ENCODE measurements at regions not wholly inside any gene's neighbourhood (a gene's known extent, or its start where the extent isn't known, plus 50 kb on each side); places are given as distances from the start of the nearest gene placed in this dataset.

DNA sequence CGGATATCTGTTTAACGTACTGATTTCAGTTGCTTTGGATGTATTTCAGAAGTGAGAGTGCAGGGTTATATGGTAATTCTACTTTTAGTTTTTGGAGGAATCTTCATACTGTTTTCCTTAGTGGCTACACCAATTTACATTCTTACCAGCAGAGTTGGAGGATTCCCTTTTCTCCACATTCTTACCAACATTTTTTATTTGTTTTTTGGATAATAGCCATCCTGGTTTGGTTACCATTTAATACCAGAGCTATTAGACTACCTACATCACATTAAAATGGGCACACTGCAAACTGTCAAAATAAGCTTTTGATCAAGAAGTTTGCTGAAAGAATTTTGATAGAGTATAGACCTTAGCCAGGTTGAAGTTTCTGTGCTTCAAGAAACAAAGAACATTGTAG lies 217.2 kb upstream of the CFAP20DC start:
- no peak for TF ChIP-seq CTCF (IDR thresholded peaks at IDR 0.05 in 2 of 3, conservative IDR thresholded peaks at IDR 0.05 in 1 of 3; ENCODE audit: control insufficient read depth in 2 of 3, extremely low read depth in 1 of 3, insufficient read depth in 1 of 3, low read depth in 3 of 3, low read length in 3 of 3)
- TF ChIP-seq STAT3 (IDR thresholded peaks at IDR 0.05; ENCODE audit: low read depth, low read length): no peak
- TF ChIP-seq, protein P1, sequence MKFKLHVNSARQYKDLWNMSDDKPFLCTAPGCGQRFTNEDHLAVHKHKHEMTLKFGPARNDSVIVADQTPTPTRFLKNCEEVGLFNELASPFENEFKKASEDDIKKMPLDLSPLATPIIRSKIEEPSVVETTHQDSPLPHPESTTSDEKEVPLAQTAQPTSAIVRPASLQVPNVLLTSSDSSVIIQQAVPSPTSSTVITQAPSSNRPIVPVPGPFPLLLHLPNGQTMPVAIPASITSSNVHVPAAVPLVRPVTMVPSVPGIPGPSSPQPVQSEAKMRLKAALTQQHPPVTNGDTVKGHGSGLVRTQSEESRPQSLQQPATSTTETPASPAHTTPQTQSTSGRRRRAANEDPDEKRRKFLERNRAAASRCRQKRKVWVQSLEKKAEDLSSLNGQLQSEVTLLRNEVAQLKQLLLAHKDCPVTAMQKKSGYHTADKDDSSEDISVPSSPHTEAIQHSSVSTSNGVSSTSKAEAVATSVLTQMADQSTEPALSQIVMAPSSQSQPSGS (IDR thresholded peaks at IDR 0.05; ENCODE audit: low read length): no peak
